COLO668 (cell line): ENCODE measurements at regions not wholly inside any gene's neighbourhood (a gene's known extent, or its start where the extent isn't known, plus 50 kb on each side); places are given as distances from the start of the nearest gene placed in this dataset.
A peak's percentile ranks its signal among the peaks of the same experiment; 100 is the strongest.

Source experiments
- DNase-seq: peaks from one replicate; lab custom pipeline; 2025; ENCODE audit not compliant: unreplicated experiment; lab: John Stamatoyannopoulos, UW

DNA sequence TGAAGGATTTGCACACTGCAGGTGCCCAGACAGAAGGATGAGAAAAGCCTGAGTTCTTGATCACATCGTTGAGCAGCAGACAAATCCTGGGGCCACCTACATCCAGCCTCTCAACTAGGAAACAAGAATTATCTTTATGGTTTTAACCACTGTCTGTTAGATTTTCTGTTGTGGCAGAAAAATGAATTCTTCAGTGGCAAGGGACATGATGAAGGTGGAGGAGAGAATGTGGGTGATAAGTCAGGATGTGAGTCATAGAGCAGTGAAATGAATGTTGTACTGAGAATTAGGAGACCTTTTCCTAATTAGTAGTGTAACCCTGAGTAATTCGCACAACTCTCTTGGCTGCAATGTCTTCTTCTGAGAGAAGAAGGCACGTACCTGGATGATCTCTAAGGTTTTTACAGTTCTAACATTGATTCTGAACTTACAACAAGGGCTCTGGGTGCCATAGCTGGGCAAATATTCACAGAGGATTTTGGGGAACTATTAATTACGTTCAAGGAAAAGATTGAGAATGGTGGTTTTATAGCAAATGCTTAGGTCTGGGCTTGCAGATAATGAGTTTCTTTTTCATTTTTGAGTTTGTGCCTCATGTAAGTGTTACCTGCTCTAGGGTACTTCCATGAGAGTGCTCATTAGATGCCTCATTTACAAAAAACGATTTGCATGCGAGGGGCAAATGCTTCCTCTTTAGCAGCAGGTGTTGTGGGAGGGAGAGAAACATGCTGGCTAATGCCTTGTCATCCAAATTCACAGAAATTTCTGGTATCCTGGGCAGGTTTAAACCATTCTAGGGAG lies 111.0 kb upstream of the KL start:
- DNase-seq, result no peak

DNA sequence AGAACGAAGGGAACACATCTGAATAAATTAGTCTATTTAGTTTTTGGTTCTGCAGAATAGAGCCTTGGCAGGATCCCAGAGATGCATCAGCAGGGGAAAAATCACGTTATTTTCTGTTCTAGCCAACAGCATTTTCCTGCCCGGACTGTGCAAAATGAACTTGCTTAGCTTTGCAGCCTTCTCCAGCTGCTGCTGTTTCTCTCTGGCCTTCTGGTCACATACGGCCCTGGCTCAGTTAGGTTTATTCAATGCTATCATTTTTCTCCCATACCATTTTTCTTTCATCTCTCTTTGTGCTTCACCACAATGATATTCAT lies 110.4 kb upstream of the KL start:
- DNase-seq, result no peak

GRCh38 chr13:32907211-32907610 lies 109.0 kb upstream of the KL start:
- DNase-seq, result no peak

DNA sequence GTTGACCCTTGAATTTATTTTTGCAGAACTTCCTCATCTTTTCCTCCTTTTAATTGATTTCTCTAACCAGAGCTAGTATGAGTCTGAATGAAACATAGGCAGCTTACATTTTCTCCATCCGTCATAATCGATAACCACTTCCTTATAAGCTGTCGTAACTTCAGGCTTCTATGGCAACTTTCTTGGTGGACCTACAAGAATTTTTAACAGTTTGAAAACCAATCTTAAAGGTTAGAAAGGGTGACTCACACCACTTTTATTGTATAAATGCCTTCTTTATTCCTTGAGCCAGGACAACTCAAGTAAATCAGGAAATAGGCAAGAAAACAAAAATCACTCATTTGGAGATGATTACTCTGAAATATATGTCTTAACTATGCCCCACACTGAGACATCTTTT lies 105.7 kb upstream of the KL start:
- DNase-seq, result no peak

DNA sequence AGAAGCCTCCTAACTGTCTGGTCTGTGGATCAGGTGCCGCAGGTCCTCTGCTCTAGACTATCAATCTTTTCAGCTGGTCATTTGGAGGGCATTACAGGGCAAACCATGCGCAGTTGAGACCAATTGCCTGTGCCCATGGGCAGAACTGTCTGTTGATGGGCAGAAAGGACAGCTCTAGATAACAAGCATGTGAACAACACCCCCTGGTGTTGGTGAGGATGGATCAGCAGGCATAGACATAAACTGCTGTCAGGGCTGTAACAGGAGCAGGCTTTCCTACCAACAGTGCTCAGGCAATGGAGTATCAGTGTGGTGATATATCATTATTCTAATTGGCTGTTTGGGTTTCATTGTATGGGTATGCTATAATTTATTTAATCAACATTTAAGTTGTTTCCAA lies 104.7 kb upstream of the KL start:
- DNase-seq, result peak; percentile 60

GRCh38 chr13:32914686-32915085 lies 101.5 kb upstream of the KL start:
- no peak for DNase-seq

DNA sequence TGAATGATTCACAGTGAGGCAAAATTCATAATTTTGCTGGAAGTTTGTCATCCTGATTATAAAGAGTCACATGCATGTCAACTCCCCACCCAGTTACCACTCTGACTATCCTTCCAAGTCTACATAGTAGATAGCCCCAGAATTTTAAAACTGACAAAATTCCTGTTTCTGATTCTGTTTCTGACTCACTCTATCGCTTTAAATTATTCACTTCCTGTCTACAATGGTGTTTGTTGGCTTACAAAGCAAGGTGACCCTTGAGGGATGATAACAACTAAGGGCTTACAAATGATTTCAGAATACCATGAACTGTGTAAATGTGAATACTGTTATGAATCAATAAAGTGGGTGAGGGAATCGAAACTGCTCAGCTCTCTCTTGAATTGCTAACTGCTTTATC lies 98.7 kb upstream of the KL start:
- DNase-seq, result no peak

DNA sequence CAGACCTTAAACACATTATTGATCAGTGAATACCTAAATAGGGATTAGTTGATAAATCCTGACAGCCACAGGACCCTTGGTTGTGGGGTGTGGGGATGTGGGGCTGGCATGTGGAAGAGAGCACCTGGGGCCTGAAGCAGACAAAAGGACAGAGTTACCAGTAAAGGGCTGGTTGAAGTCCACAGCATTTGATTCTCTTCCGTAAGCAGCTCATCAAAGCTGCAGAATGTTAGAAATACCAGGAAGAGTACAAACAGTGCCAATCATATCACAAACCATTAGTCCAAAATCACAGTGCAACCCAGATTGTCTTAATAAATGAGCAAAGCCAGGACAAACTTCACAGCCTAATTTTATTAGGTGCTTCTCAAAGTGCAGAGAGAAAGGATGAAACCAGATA lies 92.5 kb upstream of the KL start:
- DNase-seq, result no peak

DNA sequence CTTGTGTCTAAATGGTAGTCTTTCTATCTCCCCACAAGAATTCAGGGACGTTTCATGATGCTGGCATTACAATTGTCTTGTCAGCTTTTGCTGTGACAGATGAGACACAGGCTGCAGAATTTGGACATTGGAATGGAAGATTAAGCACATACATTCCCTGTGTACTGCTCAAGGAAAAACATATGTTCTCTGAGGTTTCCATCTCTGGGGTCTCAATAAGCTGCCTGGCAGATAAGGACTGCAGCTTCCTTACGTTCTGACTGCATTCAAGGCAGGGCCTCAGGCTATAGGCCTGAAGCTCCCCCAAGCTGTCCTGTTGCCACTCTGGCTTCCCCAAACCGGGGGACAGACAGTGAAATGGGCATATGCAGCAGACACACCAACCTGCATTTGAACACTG lies 91.3 kb upstream of the KL start:
- no peak for DNase-seq

GRCh38 chr13:32925506-32925905 lies 90.7 kb upstream of the KL start:
- DNase-seq, result no peak

DNA sequence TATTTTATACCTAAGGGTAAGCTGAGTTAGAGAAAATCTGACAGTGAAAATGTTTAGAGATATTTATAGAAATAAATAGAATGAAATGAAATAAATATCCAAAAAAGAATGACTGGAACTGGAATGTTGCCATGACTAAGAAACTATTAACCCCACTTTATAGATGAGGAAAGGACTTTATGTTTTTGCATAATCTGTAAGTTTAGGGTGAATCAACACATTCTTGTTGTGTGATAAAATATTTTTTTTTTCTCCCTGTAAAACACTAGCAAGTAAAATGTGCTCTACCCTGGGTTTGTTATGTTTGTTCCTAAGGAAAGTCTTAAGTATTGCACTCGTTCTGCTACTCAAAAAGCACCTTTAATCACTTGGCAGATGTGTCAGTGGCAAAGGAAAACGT lies 83.8 kb upstream of the KL start:
- DNase-seq, result no peak

DNA sequence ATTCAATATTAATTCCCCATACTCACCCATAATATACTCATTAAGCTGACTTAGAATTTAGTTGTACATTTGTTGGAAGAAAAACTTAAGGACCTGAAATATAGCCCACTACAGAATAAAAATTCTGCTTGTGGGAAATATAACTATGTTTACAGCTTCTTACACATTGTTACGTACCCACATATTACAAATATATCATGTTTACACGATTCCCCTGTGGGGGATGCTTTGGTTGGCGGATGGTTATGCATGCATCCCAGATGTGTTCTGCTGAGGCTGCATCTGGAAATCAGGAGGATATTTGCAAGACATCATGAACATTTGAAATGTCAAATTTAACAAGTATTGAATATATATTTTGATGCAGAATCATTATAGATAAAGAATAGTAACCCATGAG lies 79.5 kb upstream of the KL start:
- no peak for DNase-seq

- DNase-seq, result no peak
Measured at GRCh38 chr13:32938314-32938713, 77.9 kb upstream of the KL start.

GRCh38 chr13:32938907-32939306 lies 77.3 kb upstream of the KL start:
- no peak for DNase-seq

DNA sequence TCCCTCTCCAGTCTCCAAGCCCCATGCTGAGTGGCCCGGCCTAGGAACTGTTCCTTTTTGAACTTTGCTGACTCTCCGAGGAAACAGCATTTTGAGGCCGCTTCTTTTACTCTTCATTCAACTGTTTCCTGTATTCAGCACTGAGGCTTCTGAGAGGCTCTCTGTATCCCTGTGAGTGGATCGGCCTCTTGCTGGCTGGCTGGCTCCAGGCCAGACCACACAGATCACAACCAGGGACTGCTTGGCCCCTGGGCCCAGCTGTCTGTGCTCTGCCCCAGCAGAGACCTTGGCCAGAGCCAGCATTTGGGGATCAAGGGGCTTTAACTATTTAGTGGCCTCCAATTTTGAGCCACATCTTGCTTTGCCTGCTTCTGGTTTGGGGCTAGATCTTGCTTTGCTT lies 75.6 kb upstream of the KL start:
- peak; percentile 86 for DNase-seq

DNA sequence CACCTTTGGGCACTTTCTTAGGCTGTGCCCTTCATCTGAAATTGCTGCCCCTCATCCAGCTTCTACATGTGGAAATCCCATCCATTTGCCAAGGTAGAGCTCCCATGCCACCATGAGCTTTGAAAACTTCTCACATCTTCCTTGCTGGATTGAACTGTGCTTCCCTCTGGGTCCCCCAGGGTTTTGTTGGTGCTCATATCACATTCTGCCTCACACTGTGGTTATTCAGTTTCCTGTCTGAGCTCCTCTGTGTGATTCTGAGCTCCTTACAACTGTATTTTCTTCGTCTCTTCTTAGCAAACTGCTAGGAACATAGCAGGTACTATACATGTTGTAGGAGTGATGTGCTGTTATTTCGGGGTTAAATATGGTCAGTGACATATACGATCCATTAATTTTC lies 74.9 kb upstream of the KL start:
- no peak for DNase-seq

DNA sequence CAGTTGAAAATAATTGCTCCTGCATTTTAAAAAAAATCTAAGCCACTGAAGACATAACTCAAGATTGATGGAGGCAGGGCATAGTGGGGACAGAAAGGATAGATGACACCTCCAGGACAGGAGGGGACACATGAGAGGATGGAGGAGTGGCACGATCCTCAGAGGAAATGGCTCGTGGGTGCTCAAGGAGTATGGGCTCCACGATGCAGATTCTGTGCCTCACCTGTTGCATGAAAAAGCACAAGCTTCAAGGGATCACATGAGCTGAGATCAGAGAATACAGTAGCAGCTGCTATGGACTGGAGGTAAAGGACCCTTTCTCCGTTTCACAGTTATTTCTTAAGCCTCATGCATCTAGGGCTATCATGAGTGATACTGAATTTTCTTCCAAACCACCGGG lies 69.7 kb upstream of the KL start:
- no peak for DNase-seq

- peak; percentile 91 for DNase-seq
Measured at GRCh38 chr13:32947411-32948276, 68.6 kb upstream of the KL start.

DNA sequence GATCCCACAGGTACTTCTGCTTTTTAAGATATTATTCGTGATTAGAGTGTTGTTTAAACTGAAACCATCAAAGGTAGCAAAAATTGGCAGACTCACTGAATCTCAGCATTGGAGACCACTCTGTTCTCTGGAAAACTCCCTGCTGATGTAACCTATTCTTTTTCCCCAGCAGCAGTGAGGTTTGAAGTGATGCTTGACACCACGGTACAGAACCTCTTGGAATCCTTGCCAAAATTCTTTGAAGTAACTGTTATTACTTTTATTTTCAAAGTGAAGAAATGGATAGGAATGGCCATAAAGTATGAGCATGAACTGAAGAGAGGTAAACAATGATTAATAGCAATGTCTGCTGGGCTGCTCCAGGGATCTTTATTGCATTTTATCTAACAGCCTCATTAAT lies 66.4 kb upstream of the KL start:
- DNase-seq, result no peak

DNA sequence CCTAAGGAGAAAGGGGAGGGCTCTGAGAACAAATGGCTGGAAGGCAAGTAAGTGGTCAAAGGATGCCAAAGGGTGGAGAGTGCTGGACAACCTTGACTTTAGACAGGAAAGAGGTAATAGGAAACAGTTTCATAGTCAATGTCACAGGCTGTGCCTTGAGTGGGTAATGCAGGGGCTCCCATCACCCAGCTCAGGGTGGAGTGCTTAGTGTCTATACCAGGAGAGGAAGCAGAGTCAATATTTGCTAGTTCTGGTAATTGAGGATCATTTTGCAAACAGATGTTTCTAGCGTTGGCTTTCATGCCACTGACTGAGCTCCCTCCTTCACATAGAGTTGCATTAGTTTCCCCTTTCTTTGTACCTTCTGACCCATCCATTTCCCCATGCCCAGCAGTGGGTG lies 64.6 kb upstream of the KL start:
- DNase-seq, result peak; percentile 87

DNA sequence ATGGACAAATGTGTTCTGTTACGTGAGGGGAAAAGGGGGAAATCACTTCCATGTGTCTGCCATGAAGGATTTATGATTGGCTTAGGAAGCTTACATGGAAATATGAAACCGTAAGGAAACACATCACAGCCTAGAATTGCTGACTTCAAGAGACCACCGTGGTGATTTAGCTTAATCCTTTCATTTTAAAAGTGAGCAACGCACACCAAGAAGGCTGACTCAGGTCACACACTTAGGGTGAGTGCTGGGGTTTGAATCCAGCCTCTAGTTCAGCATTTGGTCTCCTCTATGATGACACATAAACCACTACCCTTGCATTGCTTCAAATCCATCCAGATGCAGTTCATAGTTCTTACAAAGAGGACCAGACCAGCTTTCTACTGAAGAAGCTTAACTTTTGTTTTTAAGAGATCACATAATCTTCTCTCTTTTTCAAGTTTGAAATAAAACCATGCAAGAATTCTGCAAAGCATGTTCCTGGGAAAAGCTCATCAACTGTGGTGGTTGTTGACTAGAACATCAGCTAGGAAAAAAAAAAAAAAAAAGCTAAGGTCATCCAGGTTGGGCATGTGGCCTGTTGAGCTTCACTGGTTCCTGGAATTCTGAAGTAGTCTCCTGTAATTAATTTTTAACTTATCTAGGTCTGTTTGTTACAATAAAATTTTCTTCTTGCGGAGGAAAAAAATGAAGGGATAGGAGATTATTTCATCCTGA lies 60.2 kb upstream of the KL start:
- no peak for DNase-seq

GRCh38 chr13:32956595-32956933 lies 59.7 kb upstream of the KL start:
- DNase-seq, result no peak
